Body of pancreas (tissue), 4 donors: ENCODE measurements at regions not wholly inside any gene's neighbourhood (a gene's known extent, or its start where the extent isn't known, plus 50 kb on each side); places are given as distances from the start of the nearest gene placed in this dataset.
A peak's percentile ranks its signal among the peaks of the same experiment; 100 is the strongest.

ENCODE experiments used
- ATAC-seq: fragments of 150-250 bp; one replicate; pipeline ENCODE4 v1.9.1; 2016
- DNase-seq, 4 donors: peaks; one replicate each; pipeline ENCODE4 v3.0.0-alpha.2; 2019
- H3K27ac ChIP-seq, 4 donors: fragments of 200-600 bp; sonication (generic); 1 replicate in 3 of 4; 2 replicates in 1 of 4; pipeline versions ENCODE4 v1.5.1 to v1.6.1; 2016 to 2019; ENCODE audit warnings: mild to moderate bottlenecking in 1 of 4, mixed read lengths in 1 of 4, moderate library complexity in 1 of 4
- H3K27me3 ChIP-seq, 2 donors: fragments of 200-600 bp; sonication (generic); one replicate each; pipeline ENCODE4 v1.6.0; 2016; ENCODE audit warnings: mild to moderate bottlenecking in 1 of 2
- H3K36me3 ChIP-seq, 2 donors: fragments of 200-600 bp; sonication (generic); replicated peaks in 1 of 2; 2 replicates each; pipeline ENCODE4 v1.5.1; 2016; ENCODE audit warnings: low read depth in 2 of 2; ENCODE audit not compliant: insufficient read depth in 1 of 2
- H3K4me1 ChIP-seq: fragments of 200-600 bp; sonication (generic); one replicate; pipeline ENCODE4 v1.6.0; 2016
- H3K4me3 ChIP-seq, 2 donors: fragments of 200-600 bp; sonication (generic); 1 replicate in 1 of 2; 2 replicates in 1 of 2; pipeline ENCODE4 v1.5.1; 2016 to 2019
- H3K9me3 ChIP-seq, 3 donors: fragments of 200-600 bp; sonication (generic); 1 replicate in 2 of 3; 2 replicates in 1 of 3; pipeline ENCODE4 v1.5.1; 2016
- POLR2A ChIP-seq, 3 donors: fragments of 450-650 bp; IDR thresholded peaks; one replicate each; pipeline ENCODE4 v1.6.1; 2016; ENCODE audit warnings: antibody characterized with exemption in 3 of 3, mild to moderate bottlenecking in 2 of 3
- WGBS, 2 donors: methylation state at CpG; one replicate each; pipeline ENCODE4 v1.1.5; 2017; 5-methylcytosine and 5-hydroxymethylcytosine counted together
- intact Hi-C: fragments of 100-400 bp; cut with DNase I; formaldehyde crosslinking; loops from one replicate; pipeline ENCODE4 v1.15.1; 2023
- TF ChIP-seq, protein P1 (sequence below), 7 experiments: fragments of 450-650 bp in 4 of 7; fragments of 200-600 bp in 3 of 7; sonication (generic) in 3 of 7; IDR thresholded peaks; one replicate each; pipeline ENCODE4 v1.5.1; 2016 to 2019; ENCODE audit warnings: antibody characterized with exemption in 7 of 7

- TF ChIP-seq, protein P1, sequence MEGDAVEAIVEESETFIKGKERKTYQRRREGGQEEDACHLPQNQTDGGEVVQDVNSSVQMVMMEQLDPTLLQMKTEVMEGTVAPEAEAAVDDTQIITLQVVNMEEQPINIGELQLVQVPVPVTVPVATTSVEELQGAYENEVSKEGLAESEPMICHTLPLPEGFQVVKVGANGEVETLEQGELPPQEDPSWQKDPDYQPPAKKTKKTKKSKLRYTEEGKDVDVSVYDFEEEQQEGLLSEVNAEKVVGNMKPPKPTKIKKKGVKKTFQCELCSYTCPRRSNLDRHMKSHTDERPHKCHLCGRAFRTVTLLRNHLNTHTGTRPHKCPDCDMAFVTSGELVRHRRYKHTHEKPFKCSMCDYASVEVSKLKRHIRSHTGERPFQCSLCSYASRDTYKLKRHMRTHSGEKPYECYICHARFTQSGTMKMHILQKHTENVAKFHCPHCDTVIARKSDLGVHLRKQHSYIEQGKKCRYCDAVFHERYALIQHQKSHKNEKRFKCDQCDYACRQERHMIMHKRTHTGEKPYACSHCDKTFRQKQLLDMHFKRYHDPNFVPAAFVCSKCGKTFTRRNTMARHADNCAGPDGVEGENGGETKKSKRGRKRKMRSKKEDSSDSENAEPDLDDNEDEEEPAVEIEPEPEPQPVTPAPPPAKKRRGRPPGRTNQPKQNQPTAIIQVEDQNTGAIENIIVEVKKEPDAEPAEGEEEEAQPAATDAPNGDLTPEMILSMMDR (IDR thresholded peaks at IDR 0.05): no peak
- no peak for TF ChIP-seq POLR2A (IDR thresholded peaks at IDR 0.05)
- no peaks in the 10 kb centered on the region for H3K4me1 ChIP-seq
- intact Hi-C loops: no loop called here
- H3K36me3 ChIP-seq: no peaks in the 10 kb centered on the region
- 64 to 78% methylated on average over 7 to 12 of the region's 12 CpGs for WGBS, 2 donors
- DNase-seq: peak in 1 of 4 donors; percentile 5
- H3K9me3 ChIP-seq: no peaks in the 10 kb centered on the region
- no peak overlapping the region for H3K27ac ChIP-seq
- H3K27me3 ChIP-seq: no peaks in the 10 kb centered on the region
- no peak overlapping the region for H3K4me3 ChIP-seq
- ATAC-seq: no peak
Measured at GRCh38 chr22:49018601-49019000, 809.1 kb downstream of the BRD1 start.

GRCh38 chr22:49017482-49018329, 810.0 kb downstream of the BRD1 start:
- TF ChIP-seq POLR2A (IDR thresholded peaks at IDR 0.05): no peak
- TF ChIP-seq, protein P1 (IDR thresholded peaks at IDR 0.05): no peak
- H3K4me1 ChIP-seq: no peaks in the 10 kb centered on the region
- H3K9me3 ChIP-seq: no peaks in the 10 kb centered on the region
- 57 to 72% methylated on average over 18 to 21 of the region's 21 CpGs for WGBS, 2 donors
- H3K27ac ChIP-seq: no peak overlapping the region
- ATAC-seq (no peak), DNase-seq (peak in 1 of 4 donors; percentile 6)
- no peak overlapping the region for H3K4me3 ChIP-seq
- H3K36me3 ChIP-seq: no peaks in the 10 kb centered on the region
- intact Hi-C loops: no loop called here
- H3K27me3 ChIP-seq: no peaks in the 10 kb centered on the region

DNA sequence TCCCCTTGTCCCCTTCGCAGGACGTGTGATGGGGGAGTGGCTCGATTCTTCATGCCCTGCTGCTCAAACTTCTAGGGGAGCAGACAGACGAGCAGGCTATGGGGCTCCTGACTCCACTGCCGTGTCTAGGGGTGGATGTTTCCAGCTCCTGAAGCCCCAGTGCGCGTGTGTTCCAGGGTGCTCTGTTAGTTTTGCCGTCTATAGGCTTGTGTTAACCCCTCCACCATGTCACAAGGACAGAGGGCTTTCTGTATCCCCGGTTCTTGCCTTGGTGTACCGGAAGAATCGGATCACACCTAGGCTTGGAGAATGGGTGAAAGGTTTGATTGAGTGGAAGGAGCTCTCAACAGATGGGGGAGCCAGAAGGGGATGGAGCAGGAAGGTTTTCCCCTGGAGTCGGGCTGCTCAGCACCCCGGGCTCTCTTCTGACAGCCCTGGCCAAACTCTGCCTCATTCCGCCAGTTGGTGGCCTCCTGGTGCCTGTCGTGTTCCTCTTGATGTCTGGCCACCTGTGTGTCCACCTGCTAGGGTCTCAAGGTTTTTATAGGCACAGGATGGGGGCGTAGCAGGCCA, 810.7 kb downstream of the BRD1 start:
- Histone ChIP-seq H3K27me3 (no peaks in the 10 kb centered on the region), H3K4me3 (no peak overlapping the region), H3K9me3 (no peaks in the 10 kb centered on the region), H3K36me3 (no peaks in the 10 kb centered on the region), H3K27ac (no peak overlapping the region), H3K4me1 (no peaks in the 10 kb centered on the region)
- peak in 1 of 4 donors; percentile 3 for DNase-seq
- ATAC-seq: no peak
- WGBS, 2 donors: 66% methylated on average over 12 to 16 of the region's 16 CpGs
- intact Hi-C loops: no loop called here
- TF ChIP-seq, protein P1 (IDR thresholded peaks at IDR 0.05): no peak
- no peak for TF ChIP-seq POLR2A (IDR thresholded peaks at IDR 0.05)

DNA sequence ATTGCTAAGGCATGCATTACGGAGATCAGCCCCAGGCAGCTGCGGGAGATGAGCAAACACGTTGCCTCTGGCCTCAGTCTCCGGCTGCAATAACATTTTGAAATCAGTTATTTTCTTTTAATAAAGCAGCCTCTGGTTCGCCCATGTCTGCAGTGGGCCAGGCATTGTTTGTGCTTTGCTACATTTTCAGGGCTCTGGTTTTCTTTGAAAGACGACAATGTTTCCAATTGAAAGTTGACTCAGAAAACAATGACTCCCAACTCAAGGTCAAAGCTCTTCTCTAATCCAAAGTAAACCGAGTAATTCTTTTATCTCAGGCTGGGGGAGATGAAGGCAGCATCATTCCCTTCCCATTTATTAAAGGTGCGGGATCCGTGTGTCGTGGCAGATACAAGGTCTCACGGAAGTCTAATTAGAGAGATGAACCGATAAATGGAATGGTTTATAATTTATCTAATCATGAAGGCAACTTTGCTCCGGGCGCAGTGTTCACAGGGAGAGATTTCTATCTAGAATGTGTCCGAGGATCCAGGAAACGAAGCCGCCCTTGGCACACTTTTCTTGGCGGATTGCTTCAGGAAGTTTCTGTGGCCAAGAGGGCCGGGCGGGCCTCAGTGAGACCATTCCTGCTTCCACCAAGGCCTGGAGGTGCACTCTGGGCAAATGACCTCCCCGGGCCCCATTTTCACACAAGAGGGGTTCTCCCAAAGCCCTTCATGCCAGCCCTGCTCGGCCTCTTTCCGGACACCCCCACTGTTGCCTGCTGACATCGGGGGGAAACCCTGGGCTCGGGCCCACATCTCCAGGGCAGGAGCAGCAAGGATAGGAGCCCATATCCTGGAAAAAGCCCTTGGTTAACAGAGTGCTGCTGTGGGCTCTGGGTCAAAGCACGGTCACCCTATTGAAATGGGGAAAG, 811.4 kb downstream of the BRD1 start:
- no peaks in the 10 kb centered on the region for H3K27me3 ChIP-seq
- no peak overlapping the region for H3K27ac ChIP-seq
- no peaks in the 10 kb centered on the region for H3K36me3 ChIP-seq
- H3K9me3 ChIP-seq: no peaks in the 10 kb centered on the region
- intact Hi-C loops: no loop called here
- DNase-seq (peak in 1 of 4 donors; percentile 4), ATAC-seq (no peak)
- H3K4me1 ChIP-seq: no peaks in the 10 kb centered on the region
- TF ChIP-seq POLR2A (IDR thresholded peaks at IDR 0.05): no peak
- TF ChIP-seq, protein P1 (IDR thresholded peaks at IDR 0.05): no peak
- WGBS, 2 donors: 58 to 69% methylated on average over 21 to 26 of the region's 26 CpGs
- no peak overlapping the region for H3K4me3 ChIP-seq
